ENCODE measurements at regions not wholly inside any gene's neighbourhood (a gene's known extent, or its start where the extent isn't known, plus 50 kb on each side); places are given as distances from the start of the nearest gene placed in this dataset.

DNA sequence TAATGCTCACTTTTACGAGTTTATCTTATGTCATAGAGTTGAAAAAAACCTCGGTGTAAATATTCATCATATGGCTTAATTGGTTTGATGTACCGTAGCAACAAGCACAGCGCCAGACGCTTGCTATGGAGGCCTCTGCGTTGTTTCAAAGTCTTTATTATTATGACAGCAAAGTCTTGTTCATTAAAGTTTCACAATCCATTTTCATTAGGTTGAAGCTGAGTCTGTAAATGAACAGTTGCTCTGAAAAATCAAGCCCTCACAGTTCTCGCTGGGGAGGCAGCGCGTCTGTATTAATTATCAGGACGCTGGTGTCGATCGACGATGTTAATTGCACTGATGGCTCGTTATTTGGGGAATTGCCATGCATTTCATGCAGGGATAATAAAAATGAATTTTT lies 185.6 kb downstream of the INSC start:
- DNase-seq (ENCODE audit: low spot score): no peak
- Histone ChIP-seq H3K9me2 (replicated peaks; ENCODE audit: insufficient read depth) (no peaks in the 10 kb centered on the region), H3K4me1 (ENCODE audit: insufficient read depth) (no peaks in the 10 kb centered on the region), H2AFZ (no peak overlapping the region), H3K36me3 (replicated peaks; ENCODE audit: insufficient read depth, low read depth) (no peaks in the 10 kb centered on the region), H3K79me2 (no peaks in the 10 kb centered on the region), H3K27ac (no peak overlapping the region), H3K4me3 (no peak overlapping the region), H3K27me3 (no peaks in the 10 kb centered on the region), H4K20me1 (ENCODE audit: insufficient read depth, poor library complexity, severe bottlenecking) (no peaks in the 10 kb centered on the region), H3K4me2 (no peak overlapping the region), H3K9me3 (ENCODE audit: low read depth) (no peaks in the 10 kb centered on the region)
- 84% methylated on average over 14 of the region's 14 CpGs for WGBS (ENCODE audit: low lambda C conversion rate, missing lambda C conversion rate)
- no peak for TF ChIP-seq EZH2phosphoT487 (IDR thresholded peaks at IDR 0.05; ENCODE audit: low read depth, severe bottlenecking, unreplicated experiment)

DNA sequence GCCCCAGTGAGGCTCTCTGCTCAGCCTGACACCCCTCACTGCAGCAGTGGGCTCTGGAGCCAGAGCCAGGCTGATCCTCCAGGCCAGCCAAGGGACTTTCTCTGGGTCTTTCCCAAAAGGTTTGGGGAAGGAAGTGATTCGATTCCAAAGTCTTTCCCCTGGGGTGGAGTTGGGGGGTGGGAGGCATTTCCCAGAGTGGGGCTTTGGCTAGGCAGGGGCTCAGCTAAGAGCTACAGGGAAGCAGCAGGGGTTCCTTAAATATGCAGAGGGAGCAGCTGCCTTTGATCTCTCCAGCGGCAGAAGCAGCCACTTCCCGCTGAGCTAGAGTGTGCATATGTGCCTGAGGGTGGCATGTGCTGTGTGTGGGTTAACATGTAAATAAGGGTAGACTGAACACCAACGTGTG lies 192.9 kb downstream of the INSC start:
- no peaks in the 10 kb centered on the region for H3K79me2 ChIP-seq
- no peaks in the 10 kb centered on the region for H3K4me1 ChIP-seq (ENCODE audit: insufficient read depth)
- H4K20me1 ChIP-seq (ENCODE audit: insufficient read depth, poor library complexity, severe bottlenecking): no peaks in the 10 kb centered on the region
- no peaks in the 10 kb centered on the region for H3K9me3 ChIP-seq (ENCODE audit: low read depth)
- no peak overlapping the region for H3K4me2 ChIP-seq
- H2AFZ ChIP-seq: no peak overlapping the region
- TF ChIP-seq EZH2 (IDR thresholded peaks at IDR 0.05; ENCODE audit: borderline replicate concordance) (no peak), EZH2phosphoT487 (IDR thresholded peaks at IDR 0.05; ENCODE audit: low read depth, severe bottlenecking, unreplicated experiment) (no peak)
- TF ChIP-seq, protein P1, sequence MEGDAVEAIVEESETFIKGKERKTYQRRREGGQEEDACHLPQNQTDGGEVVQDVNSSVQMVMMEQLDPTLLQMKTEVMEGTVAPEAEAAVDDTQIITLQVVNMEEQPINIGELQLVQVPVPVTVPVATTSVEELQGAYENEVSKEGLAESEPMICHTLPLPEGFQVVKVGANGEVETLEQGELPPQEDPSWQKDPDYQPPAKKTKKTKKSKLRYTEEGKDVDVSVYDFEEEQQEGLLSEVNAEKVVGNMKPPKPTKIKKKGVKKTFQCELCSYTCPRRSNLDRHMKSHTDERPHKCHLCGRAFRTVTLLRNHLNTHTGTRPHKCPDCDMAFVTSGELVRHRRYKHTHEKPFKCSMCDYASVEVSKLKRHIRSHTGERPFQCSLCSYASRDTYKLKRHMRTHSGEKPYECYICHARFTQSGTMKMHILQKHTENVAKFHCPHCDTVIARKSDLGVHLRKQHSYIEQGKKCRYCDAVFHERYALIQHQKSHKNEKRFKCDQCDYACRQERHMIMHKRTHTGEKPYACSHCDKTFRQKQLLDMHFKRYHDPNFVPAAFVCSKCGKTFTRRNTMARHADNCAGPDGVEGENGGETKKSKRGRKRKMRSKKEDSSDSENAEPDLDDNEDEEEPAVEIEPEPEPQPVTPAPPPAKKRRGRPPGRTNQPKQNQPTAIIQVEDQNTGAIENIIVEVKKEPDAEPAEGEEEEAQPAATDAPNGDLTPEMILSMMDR (IDR thresholded peaks at IDR 0.05; ENCODE audit: poor library complexity): no peak
- H3K9me2 ChIP-seq (replicated peaks; ENCODE audit: insufficient read depth): no peaks in the 10 kb centered on the region
- H3K27me3 ChIP-seq: no peaks in the 10 kb centered on the region
- no peak overlapping the region for H3K27ac ChIP-seq
- WGBS (ENCODE audit: low lambda C conversion rate, missing lambda C conversion rate): 5% methylated on average over 4 of the region's 4 CpGs
- H3K4me3 ChIP-seq: no peak overlapping the region
- no peaks in the 10 kb centered on the region for H3K36me3 ChIP-seq (replicated peaks; ENCODE audit: insufficient read depth, low read depth)
- no peak for DNase-seq (ENCODE audit: low spot score)

DNA sequence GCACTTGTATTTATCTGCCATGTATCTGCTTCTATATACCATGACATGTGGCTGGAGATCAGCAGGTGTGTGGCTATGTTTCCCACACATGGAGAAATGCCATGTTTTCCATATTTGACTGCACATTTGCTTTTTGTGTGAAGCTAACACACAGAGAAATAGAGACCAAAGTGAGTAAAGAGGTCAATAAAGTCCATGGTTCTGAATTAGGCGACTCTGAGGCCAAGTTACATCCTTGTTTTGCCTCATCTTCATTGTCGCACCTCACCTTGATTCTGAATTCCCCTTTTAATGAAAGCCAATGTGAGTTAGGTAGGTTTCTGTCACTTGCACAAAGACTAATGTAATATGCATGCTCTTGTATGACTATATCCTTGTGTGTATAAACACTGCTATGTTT lies 194.1 kb downstream of the INSC start:
- H3K79me2 ChIP-seq: no peaks in the 10 kb centered on the region
- H3K4me1 ChIP-seq (ENCODE audit: insufficient read depth): no peaks in the 10 kb centered on the region
- H2AFZ ChIP-seq: no peak overlapping the region
- H3K4me3 ChIP-seq: no peak overlapping the region
- DNase-seq (ENCODE audit: low spot score): no peak
- H3K4me2 ChIP-seq: no peak overlapping the region
- no peaks in the 10 kb centered on the region for H3K9me3 ChIP-seq (ENCODE audit: low read depth)
- WGBS (ENCODE audit: low lambda C conversion rate, missing lambda C conversion rate): 47% methylated on average over 2 of the region's 2 CpGs
- no peaks in the 10 kb centered on the region for H4K20me1 ChIP-seq (ENCODE audit: insufficient read depth, poor library complexity, severe bottlenecking)
- H3K9me2 ChIP-seq (replicated peaks; ENCODE audit: insufficient read depth): no peaks in the 10 kb centered on the region
- no peaks in the 10 kb centered on the region for H3K36me3 ChIP-seq (replicated peaks; ENCODE audit: insufficient read depth, low read depth)
- no peak for TF ChIP-seq EZH2phosphoT487 (IDR thresholded peaks at IDR 0.05; ENCODE audit: low read depth, severe bottlenecking, unreplicated experiment)
- TF ChIP-seq EZH2 (IDR thresholded peaks at IDR 0.05; ENCODE audit: borderline replicate concordance): no peak
- TF ChIP-seq, protein P1 (IDR thresholded peaks at IDR 0.05; ENCODE audit: poor library complexity): no peak
- H3K27ac ChIP-seq: no peak overlapping the region
- H3K27me3 ChIP-seq: no peaks in the 10 kb centered on the region

DNA sequence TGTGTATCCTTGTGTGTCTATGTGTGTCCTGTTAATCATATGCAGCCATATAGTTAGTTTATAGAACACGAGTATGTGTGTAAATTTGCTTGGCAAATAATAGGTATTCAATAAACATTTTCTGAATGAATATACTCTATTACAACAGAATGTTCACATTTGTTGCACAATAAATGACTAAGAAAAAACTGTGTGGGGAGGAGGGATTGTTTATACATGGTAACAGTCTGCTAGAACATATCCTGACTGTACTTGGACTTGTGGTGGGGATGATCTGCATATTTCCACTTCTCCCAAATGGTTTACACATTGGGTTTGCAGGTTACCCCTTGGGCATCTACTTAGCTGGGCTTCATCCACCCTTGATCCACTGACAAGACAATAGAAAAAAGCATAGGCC lies 194.6 kb downstream of the INSC start:
- Histone ChIP-seq H3K4me1 (ENCODE audit: insufficient read depth) (no peaks in the 10 kb centered on the region), H3K9me3 (ENCODE audit: low read depth) (no peaks in the 10 kb centered on the region), H3K4me2 (no peak overlapping the region), H3K36me3 (replicated peaks; ENCODE audit: insufficient read depth, low read depth) (no peaks in the 10 kb centered on the region), H2AFZ (no peak overlapping the region), H3K9me2 (replicated peaks; ENCODE audit: insufficient read depth) (no peaks in the 10 kb centered on the region), H3K4me3 (no peak overlapping the region), H3K27ac (no peak overlapping the region), H3K27me3 (no peaks in the 10 kb centered on the region), H3K79me2 (no peaks in the 10 kb centered on the region), H4K20me1 (ENCODE audit: insufficient read depth, poor library complexity, severe bottlenecking) (no peaks in the 10 kb centered on the region)
- TF ChIP-seq, protein P1 (IDR thresholded peaks at IDR 0.05; ENCODE audit: poor library complexity): no peak
- no peak for TF ChIP-seq EZH2phosphoT487 (IDR thresholded peaks at IDR 0.05; ENCODE audit: low read depth, severe bottlenecking, unreplicated experiment)
- TF ChIP-seq EZH2 (IDR thresholded peaks at IDR 0.05; ENCODE audit: borderline replicate concordance): no peak
- WGBS (ENCODE audit: low lambda C conversion rate, missing lambda C conversion rate): 57% methylated on average over 1 of the region's 1 CpG
- DNase-seq (ENCODE audit: low spot score): no peak
